ENCODE measurements at regions not wholly inside any gene's neighbourhood (a gene's known extent, or its start where the extent isn't known, plus 50 kb on each side); places are given as distances from the start of the nearest gene placed in this dataset.

DNA sequence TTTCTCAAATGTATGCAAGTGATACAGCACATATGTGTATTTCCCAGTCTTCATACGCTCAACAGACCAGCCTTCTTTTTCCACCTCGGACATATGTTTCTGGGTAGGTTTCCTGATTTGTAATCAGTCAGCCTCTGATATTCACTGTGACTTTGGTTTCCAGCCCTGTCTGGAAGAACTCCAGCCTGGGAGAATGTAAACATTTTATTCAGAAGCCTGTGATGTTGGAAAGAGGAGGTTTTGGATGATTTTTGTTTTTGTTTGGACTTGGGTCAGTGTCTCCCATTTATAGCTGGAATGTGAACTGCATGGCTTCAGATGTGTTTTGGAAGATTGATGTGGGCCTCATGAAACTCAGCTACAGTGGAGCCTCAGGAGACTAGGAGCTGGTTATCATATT lies 172.2 kb upstream of the CENPW start:
- DNase-seq: no peak
- POLR2A ChIA-PET: no interaction called here
- no peak for ATAC-seq
- peaks cover 0 to 30% (median 16%) of the 10 kb centered on the region in 9 donors for H3K9me3 Mint-ChIP-seq
- H3K27me3 Mint-ChIP-seq: peaks cover 0 to 4% (median 0%) of the 10 kb centered on the region in 5 donors
- H3K27ac Mint-ChIP-seq: no peak overlapping the region
- peaks cover 2 to 6% (median 5%) of the 10 kb centered on the region in 4 donors for H3K4me1 Mint-ChIP-seq
- no peak overlapping the region for H3K4me3 Mint-ChIP-seq
- peaks cover 10 to 24% (median 14%) of the 10 kb centered on the region in 3 donors for H3K36me3 Mint-ChIP-seq

DNA sequence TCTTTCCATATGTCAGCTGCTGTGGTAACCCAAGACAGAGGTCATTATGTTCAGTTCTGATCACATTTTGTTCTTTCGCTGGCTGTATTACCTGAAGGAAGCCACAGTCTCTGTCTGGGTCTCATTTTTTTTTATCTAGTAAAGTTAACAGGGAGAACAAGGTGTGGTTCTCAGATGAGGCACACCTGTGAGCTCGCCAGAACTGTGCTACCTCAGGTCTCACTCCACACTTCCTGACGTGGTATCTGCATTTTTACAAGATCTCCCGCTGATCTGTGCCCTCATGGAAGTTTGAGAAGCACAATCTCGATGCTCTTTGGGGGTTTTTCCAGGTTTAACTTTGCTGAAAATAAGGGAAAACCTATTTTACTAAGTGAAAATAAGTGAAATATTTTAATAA lies 169.5 kb upstream of the CENPW start:
- Mint-ChIP-seq H3K9me3 (peaks cover 0 to 6% (median 0%) of the 10 kb centered on the region in 9 donors), H3K27me3 (peaks cover 0 to 4% (median 0%) of the 10 kb centered on the region in 5 donors)

DNA sequence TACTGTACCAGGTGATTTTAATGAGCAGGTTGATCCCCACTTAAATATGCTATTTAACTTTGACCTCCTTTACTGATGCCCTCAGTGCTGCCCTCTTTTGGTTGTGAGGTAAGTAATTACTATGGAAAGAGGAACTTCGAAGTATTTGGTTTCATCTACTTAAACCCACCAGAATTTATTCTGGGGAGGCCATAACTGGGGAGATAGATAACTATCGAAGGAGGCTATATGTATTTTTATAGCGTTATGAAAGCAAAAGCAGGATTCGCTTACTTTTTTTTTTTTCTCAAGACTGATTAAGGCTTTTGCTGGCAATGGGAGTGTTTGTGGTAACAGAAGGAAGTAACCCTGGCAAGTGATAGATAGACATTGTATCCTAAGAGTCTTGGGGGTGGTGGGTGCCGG lies 168.9 kb upstream of the CENPW start:
- DNase-seq (peak in 1 of 10 donors; percentile 11), ATAC-seq (no peak)
- Mint-ChIP-seq H3K4me3 (peak overlapping the region in 4 of 10 donors; percentile 8 to 36 (median 34)), H3K36me3 (peaks cover 0 to 4% (median 0%) of the 10 kb centered on the region in 3 donors), H3K27me3 (peaks cover 0 to 3% (median 0%) of the 10 kb centered on the region in 5 donors), H3K9me3 (peaks cover 0 to under 1% (median 0%) of the 10 kb centered on the region in 9 donors), H3K27ac (peak overlapping the region in 1 of 10 donors; percentile 39), H3K4me1 (peaks cover 2 to 6% (median 5%) of the 10 kb centered on the region in 4 donors)
- POLR2A ChIA-PET: no interaction called here

More for the DNA sequence above, 169.5 kb upstream of the CENPW start:
- POLR2A ChIA-PET: no interaction called here
- Mint-ChIP-seq H3K4me1 (peaks cover 2 to 6% (median 5%) of the 10 kb centered on the region in 4 donors), H3K27ac (no peak overlapping the region), H3K4me3 (no peak overlapping the region), H3K36me3 (peaks cover 0 to 5% (median 4%) of the 10 kb centered on the region in 3 donors)
- ATAC-seq: no peak
- DNase-seq: no peak

DNA sequence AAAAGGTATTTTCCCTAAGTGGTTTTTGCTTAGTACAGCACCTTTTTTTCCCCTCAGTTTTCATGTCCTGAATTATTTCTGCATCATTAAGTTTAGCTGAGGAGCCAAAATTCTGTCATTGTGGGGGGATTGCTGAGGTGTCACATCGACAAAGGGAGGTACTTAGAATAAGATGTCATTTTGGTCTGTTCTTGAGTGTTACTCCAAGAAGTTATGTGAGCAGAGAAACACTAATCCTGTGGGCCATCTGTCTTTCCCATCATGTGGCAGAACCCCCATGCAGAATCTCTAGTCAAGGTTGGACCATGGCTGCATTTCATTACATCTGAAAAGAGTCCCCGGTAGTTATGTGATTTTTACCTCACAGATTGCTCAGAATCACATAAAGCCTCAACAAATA lies 167.8 kb upstream of the CENPW start:
- ATAC-seq (no peak), DNase-seq (no peak)
- POLR2A ChIA-PET: no interaction called here
- Mint-ChIP-seq H3K4me3 (no peak overlapping the region), H3K27me3 (no peaks in the 10 kb centered on the region), H3K36me3 (peaks cover 0 to 4% (median 0%) of the 10 kb centered on the region in 3 donors), H3K4me1 (peaks cover 2 to 6% (median 5%) of the 10 kb centered on the region in 4 donors), H3K9me3 (no peaks in the 10 kb centered on the region), H3K27ac (no peak overlapping the region)

DNA sequence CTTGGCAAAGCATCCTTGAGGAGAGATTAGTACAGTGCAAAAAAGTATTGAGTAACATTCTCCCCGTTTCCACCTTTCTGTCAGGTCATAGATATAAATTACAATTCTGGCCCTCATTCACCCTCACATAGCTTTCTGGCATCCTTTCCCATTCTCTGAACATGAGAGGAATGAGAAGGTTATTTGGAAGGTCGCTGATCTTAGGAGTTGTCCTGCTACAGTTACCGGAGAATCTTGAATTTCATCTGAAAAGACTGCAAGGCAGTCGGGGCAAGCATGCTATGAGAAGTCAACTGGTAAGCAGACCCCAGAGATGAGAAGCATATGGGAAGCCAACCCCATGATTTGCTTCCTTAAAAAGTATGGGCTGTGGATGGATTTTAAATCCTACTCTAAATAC lies 166.7 kb upstream of the CENPW start:
- Mint-ChIP-seq H3K36me3 (peaks cover 0 to 7% (median 0%) of the 10 kb centered on the region in 3 donors), H3K9me3 (no peaks in the 10 kb centered on the region), H3K4me1 (peaks cover 2 to 6% (median 5%) of the 10 kb centered on the region in 4 donors), H3K4me3 (no peak overlapping the region), H3K27me3 (no peaks in the 10 kb centered on the region), H3K27ac (no peak overlapping the region)
- POLR2A ChIA-PET: no interaction called here
- DNase-seq (no peak), ATAC-seq (no peak)

DNA sequence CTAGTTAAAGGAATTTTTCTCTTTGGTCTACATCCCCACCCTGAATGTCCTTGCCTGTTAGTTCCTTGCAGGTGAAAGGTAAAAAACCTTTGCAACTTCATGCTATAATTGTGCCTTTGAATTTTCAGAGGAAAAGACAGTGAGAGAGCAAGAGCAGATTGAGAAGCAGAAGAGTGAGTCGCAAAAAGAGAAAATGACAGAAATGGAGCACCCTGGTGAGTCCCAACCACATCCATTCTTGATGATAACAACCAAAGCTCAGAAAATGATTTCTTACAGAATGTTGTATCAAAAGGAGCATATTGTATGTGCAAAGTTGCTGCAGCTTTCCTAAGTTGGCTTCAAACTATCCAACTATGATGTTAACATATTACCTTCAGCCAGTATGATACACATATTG lies 165.2 kb upstream of the CENPW start:
- peaks cover 0 to 9% (median 5%) of the 10 kb centered on the region in 3 donors for H3K36me3 Mint-ChIP-seq
- no peaks in the 10 kb centered on the region for H3K9me3 Mint-ChIP-seq
- DNase-seq: no peak
- POLR2A ChIA-PET: no interaction called here
- no peak overlapping the region for H3K27ac Mint-ChIP-seq
- no peak overlapping the region for H3K4me3 Mint-ChIP-seq
- ATAC-seq: no peak
- peaks cover 2 to 6% (median 5%) of the 10 kb centered on the region in 4 donors for H3K4me1 Mint-ChIP-seq
- no peaks in the 10 kb centered on the region for H3K27me3 Mint-ChIP-seq

DNA sequence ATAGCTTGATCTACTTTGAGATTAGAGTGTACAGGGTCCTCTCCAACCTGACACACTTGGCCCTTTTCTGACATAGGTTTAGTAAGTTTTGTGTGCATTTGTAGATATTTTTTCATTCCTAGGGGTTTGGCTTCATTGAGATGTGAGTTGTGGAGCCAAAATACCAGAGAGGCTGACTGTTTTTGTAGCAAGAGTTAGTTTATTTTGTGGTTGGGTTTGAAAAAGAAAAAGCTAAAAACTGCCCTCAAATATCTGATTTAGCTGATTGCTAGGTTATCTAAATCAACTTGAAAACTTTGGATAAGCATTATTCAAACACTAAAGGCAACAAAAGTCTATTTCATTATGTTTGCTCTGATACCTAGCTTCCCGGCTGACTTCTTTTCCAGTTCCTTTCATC lies 164.7 kb upstream of the CENPW start:
- ATAC-seq: no peak
- Mint-ChIP-seq H3K4me3 (no peak overlapping the region), H3K27me3 (no peaks in the 10 kb centered on the region), H3K27ac (no peak overlapping the region), H3K9me3 (no peaks in the 10 kb centered on the region), H3K36me3 (peaks cover 0 to 9% (median 5%) of the 10 kb centered on the region in 3 donors), H3K4me1 (peaks cover 2 to 6% (median 5%) of the 10 kb centered on the region in 4 donors)
- no peak for DNase-seq
- POLR2A ChIA-PET: no interaction called here

DNA sequence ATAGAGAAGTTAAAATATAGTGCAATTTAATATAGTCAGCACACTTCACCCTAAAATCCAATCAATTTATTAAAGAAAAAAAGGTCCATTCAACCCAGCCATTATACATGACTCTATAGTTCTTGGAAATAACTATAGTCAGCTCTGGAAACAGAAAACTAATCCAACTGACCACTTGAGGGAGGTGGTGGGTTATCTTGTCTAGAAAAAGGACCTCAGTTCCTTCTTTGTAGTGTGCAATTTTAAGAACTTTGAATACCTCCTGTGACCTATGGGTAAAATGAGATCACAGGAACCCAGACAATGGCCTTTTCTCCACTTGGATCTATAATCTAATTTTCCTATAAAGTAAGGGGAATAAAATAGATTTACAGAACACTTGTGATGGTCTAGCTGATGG lies 163.6 kb upstream of the CENPW start:
- no peak for ATAC-seq
- peaks cover 0 to 9% (median 5%) of the 10 kb centered on the region in 3 donors for H3K36me3 Mint-ChIP-seq
- no peak overlapping the region for H3K27ac Mint-ChIP-seq
- no peaks in the 10 kb centered on the region for H3K27me3 Mint-ChIP-seq
- POLR2A ChIA-PET: no interaction called here
- DNase-seq: no peak
- peaks cover 0 to 2% (median under 1%) of the 10 kb centered on the region in 4 donors for H3K4me1 Mint-ChIP-seq
- no peaks in the 10 kb centered on the region for H3K9me3 Mint-ChIP-seq
- H3K4me3 Mint-ChIP-seq: no peak overlapping the region

DNA sequence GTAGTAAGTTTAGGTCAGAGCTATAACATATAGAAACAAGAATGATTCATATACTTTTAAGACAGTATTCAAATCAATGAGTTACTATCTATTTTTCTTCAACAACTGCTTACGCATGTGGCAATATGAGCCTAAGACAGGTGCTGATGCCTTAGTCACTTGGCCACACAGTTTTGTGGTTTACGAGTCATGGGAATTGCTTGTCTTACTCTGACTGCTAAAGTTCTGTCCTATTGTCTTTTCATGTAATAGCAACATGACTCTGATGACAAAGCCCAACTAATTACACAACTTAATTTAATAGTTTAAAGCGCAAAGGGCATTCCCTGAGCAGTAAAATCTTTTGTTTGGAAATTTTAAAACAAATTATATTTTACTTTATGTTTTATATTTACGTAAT lies 159.3 kb upstream of the CENPW start:
- DNase-seq (no peak), ATAC-seq (no peak)
- Mint-ChIP-seq H3K4me3 (no peak overlapping the region), H3K4me1 (no peaks in the 10 kb centered on the region), H3K27ac (no peak overlapping the region), H3K27me3 (no peaks in the 10 kb centered on the region), H3K9me3 (no peaks in the 10 kb centered on the region), H3K36me3 (peaks cover 0 to 24% (median 6%) of the 10 kb centered on the region in 3 donors)
- POLR2A ChIA-PET: no interaction called here

DNA sequence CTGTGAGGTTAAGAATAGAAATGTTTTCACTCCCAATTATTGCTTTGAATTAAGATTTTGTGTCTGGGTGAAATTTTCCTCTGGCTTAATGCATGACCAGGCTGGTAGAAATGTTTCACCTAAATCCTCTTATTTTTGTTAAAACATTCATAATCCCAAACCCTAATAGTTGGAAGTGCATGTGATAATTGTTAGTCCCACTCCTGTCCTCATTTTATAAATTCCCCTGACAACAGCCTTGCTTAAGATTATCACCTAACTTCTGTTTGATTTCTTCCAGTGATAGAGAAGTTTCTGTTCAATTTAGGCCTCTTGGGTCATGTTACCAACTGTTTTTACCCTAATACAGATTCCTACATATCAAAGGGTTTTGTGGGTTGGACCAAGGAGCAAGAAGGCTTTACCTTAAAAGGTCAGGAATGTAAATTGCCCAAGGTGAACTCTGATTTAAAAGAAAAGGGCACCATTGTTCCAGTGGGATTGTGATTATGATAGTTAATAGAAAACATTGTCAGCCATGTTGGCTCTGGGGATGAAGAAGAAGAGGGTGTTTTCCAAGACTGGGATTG lies 158.7 kb upstream of the CENPW start:
- no peak for DNase-seq
- no peak overlapping the region for H3K4me3 Mint-ChIP-seq
- no peaks in the 10 kb centered on the region for H3K27me3 Mint-ChIP-seq
- H3K27ac Mint-ChIP-seq: no peak overlapping the region
- no peaks in the 10 kb centered on the region for H3K4me1 Mint-ChIP-seq
- ATAC-seq: no peak
- peaks cover 0 to 27% (median 6%) of the 10 kb centered on the region in 3 donors for H3K36me3 Mint-ChIP-seq
- POLR2A ChIA-PET: no interaction called here
- no peaks in the 10 kb centered on the region for H3K9me3 Mint-ChIP-seq

DNA sequence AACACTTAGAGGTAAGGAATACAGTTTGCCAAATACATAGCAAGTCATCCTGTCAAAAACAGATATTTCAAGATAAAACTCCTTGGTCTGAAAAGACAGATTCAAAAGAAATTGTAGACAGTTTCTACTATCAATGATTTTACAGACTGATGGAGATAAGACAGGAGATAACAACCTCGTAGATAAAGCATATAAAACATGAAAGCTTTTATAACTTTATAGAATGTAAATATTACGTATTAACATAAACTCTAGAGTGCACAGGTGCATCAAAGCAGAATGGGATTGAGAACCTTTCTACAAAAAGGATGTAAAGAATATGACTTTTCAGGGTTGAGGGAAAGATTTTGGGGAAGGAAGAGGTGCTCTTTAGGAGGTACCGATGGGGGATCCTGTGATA lies 158.0 kb upstream of the CENPW start:
- no peak for ATAC-seq
- DNase-seq: no peak
- no peaks in the 10 kb centered on the region for H3K9me3 Mint-ChIP-seq
- H3K36me3 Mint-ChIP-seq: peaks cover 0 to 27% (median 6%) of the 10 kb centered on the region in 3 donors
- no peaks in the 10 kb centered on the region for H3K4me1 Mint-ChIP-seq
- no peak overlapping the region for H3K27ac Mint-ChIP-seq
- no peaks in the 10 kb centered on the region for H3K27me3 Mint-ChIP-seq
- POLR2A ChIA-PET: no interaction called here
- no peak overlapping the region for H3K4me3 Mint-ChIP-seq

DNA sequence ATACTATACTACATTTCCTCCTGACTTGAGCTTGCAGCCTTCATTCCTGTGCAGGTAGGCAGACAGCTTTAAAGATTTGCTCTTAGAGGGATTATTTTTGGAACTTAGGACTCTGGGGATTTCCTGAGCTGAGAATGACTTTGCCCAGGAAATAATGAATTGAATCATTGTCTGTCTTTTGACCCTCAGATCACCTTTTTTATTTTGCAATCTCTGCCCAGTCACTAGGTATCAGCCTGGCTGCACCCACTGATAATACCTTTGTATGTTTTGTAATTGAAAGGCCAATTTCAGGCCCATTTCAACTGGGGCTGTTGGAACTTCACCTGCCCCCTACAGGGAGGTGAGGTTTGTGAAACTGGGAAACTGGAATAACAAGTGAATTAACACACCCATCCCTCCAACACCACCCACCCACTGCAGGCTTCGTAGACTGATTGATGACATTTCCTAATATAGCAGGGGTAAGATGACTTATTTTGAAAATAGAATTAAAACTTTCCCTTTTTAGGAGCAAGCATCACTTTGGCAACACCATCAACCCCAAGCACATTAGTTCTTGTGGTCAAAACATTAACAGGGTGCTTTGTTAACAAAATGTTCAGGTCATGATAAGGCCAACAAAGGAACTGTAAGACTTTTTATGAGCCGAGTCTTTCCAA lies 157.1 kb upstream of the CENPW start:
- Mint-ChIP-seq H3K9me3 (no peaks in the 10 kb centered on the region), H3K4me1 (no peaks in the 10 kb centered on the region), H3K4me3 (no peak overlapping the region), H3K27ac (no peak overlapping the region), H3K36me3 (peaks cover 0 to 27% (median 2%) of the 10 kb centered on the region in 3 donors), H3K27me3 (no peaks in the 10 kb centered on the region)
- ATAC-seq: no peak
- POLR2A ChIA-PET: no interaction called here
- no peak for DNase-seq

DNA sequence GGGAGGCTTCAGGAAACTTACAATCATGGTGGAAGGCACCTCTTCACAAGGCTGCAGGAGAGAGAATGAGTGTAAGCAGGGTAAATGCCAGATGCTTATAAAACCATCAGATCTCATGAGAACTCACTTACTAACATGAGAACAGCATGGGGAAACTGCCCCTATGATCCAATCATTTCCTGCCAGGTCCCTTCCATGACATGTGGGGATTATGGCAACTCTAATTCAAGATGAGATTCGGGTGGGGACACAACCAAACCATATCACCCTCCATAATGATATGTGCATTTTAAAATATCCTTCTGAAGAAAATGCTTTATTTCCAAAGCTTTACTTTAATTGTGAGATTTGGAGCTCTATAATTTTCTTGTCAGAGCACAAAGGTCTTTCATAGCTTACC lies 154.1 kb upstream of the CENPW start:
- no peak for DNase-seq
- H3K27me3 Mint-ChIP-seq: no peaks in the 10 kb centered on the region
- H3K4me1 Mint-ChIP-seq: no peaks in the 10 kb centered on the region
- POLR2A ChIA-PET: no interaction called here
- no peak overlapping the region for H3K4me3 Mint-ChIP-seq
- H3K27ac Mint-ChIP-seq: no peak overlapping the region
- H3K36me3 Mint-ChIP-seq: peaks cover 0 to 22% (median 0%) of the 10 kb centered on the region in 3 donors
- H3K9me3 Mint-ChIP-seq: peaks cover 0 to 2% (median 0%) of the 10 kb centered on the region in 9 donors
- no peak for ATAC-seq

All from naive thymus-derived CD8-positive, alpha-beta T cell (primary cell).